ENCODE measurements at regions not wholly inside any gene's neighbourhood (a gene's known extent, or its start where the extent isn't known, plus 50 kb on each side); places are given as distances from the start of the nearest gene placed in this dataset.
"Not testable (repeated sequence)": the region's sequence is repeated elsewhere in the genome, so short reads cannot be mapped to it uniquely, and the experiment has no call there.

DNA sequence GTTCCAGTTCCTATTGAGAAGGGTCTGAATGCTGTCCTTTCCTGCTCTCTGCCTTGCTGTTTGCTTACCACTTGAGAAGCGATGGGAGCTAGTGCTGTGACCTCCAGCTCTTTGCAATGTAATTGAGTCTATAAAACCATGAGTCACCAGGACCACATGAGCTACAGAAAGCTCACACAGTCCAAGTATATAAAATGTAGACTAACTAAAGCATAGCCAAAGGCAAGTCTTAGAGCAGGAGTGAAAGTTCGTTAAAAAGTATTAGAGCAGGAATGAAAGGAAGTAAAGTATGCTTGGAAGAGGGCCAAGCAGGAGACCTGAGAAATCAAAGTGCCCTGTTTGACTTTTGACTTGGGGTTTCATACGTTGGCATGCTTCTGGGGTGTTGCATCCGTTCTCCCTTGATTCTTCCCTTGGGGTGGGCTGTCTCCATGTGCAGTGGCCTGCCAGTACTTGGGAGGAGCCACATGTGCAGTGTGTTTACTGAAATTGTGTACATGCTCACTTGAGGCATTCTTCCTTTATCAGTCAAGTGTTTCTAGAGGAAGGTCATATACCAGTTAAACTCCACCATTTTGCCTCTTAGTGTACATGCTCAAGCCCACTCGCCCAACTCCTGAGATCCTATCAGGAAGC is 71.3 kb upstream of the KIT start:
- no peak for DNase-seq

DNA sequence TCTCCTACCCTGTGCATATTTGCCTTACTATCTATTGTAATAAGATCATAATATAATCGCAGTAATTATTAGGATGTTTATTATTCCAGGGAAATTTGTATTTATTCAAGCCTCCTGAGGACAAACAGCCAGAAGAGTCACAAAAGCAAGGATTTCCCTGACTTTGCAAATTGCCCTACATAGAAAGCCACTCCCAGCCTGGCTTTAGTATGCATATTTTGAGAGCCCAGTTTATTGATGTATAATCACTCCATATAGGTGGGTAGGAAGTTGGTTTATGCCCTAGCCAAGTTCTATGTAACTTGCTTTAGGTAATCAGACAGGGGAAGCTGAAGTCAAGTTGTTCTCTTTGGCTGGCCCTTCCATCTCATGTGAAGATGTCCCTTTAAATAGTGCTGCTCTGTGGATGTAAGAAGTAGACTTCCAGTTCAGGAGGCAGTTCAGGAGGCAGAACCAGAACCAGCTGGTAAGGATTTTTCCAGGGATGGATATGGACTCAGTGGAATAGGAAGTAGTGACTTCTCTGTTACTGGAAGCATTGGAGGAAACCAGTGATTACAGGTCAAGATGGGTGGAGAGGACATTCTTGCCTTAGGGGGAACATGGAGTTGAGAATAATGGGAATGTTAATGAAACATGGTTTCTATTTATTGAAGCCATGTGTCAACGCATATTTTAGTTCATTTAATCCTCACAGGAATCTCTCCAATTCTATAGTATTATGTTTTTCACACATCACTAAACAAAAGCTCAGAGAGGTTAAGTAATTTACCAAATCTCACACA is 70.5 kb upstream of the KIT start:
- DNase-seq: no peak

GRCh38 chr4:54588404-54588803 is 69.4 kb upstream of the KIT start:
- DNase-seq: no peak

DNA sequence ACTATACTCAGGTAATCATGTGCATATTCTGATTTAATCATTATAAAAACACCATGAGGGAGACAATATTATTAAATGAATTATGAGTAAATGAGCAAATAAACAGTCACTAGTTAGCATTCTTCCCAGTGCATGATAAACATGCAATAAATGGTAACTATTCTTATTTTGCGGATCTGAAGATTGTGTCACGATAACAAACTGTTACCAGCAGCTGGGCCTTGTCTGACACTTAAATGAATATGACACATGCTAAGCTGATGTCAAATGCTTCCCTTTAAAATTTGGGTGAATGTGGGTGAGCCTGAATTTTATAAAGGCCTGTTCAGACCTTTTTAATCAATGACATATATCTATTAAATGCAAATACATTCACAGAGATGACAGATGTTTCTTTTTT is 68.2 kb upstream of the KIT start:
- DNase-seq: no peak

GRCh38 chr4:54593795-54594322 is 63.9 kb upstream of the KIT start:
- no peak for DNase-seq

DNA sequence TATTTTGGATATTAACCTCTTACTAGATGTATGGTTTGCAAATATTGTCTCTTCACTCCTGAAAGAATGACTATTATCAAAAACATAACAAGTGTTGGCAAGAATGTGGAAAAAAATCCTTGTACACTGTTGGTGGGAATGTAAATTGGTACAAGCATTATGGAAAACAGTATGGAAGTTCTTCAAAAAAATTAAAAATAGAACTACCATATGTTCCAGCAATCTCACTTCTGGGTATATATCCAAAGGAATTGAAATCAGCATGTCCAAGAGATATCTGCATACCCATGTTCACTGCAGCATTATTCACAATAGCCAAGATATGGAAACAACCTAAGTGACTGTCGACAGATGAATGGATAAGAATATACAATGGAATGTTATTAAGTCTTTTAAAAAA is 61.6 kb upstream of the KIT start:
- no peak for DNase-seq

GRCh38 chr4:54597678-54598077 is 60.1 kb upstream of the KIT start:
- not testable (repeated sequence) for DNase-seq

DNA sequence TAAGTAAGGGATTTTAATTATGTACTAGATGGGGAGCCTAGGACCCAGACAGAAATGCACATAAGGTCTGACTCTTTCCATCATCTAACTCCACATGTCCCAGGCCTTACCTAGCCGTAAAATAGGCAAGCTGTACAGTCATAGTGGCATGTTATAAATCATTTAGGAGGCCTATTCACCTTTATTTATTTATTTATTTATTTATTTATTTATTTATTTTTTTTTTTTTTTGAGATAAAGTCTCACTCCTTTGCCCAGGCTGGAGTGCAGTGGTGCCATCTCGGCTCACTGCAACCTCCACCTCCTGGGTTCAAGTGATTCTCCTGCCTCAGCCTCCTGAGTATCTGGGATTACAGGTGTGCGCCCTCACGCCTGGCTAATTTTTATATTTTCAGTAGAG is 55.6 kb upstream of the KIT start:
- DNase-seq: not testable (repeated sequence)

DNA sequence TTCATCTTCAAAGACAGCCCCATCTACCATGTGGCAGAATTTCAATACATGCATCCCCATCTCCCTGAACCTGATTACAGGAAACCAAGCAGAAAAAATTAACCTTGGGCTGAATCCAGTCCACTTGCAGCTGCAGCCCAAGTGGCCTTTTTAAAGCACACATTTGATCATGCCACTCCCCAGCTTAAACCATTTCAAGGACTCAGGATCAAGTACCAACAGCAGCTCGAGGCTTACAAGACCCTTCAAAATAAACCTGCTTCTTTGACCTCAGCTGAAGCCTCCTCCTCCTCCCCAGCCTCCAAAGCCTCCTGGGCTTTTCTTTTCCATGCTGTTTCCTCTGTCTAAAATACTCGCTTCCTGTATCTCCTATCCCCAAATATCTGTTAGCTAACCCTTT is 50.7 kb upstream of the KIT start:
- no peak for DNase-seq

DNA sequence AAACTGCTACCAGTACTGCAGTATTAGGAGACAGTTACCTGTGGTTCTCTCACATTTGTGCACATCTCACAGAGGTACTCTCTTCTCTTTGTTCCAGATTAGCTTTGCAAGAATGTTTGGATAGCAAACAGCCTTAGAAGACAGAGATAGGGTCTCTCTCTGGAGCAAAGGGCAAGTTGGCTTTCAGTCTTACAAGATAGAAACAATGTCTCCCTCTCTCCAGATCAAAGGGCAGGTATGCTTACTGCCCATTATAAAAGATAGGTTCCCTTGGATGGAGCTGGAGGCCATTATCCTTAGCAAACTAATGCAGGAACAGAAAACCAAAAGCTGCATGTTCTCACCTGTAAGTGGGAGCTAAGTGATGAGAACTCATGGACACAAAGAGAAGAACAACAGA is 50.2 kb upstream of the KIT start:
- DNase-seq: no peak
